Stimulated activated CD4-positive, alpha-beta T cell treated with anti-CD3 and anti-CD28 coated beads, Interleukin-15, amount 100 ng/mL, for 24 hours (primary cell): ENCODE measurements at regions not wholly inside any gene's neighbourhood (a gene's known extent, or its start where the extent isn't known, plus 50 kb on each side); places are given as distances from the start of the nearest gene placed in this dataset.

Source experiments
- DNase-seq: peaks from one replicate; pipeline ENCODE4 v3.0.0-alpha.2; 2020

DNA sequence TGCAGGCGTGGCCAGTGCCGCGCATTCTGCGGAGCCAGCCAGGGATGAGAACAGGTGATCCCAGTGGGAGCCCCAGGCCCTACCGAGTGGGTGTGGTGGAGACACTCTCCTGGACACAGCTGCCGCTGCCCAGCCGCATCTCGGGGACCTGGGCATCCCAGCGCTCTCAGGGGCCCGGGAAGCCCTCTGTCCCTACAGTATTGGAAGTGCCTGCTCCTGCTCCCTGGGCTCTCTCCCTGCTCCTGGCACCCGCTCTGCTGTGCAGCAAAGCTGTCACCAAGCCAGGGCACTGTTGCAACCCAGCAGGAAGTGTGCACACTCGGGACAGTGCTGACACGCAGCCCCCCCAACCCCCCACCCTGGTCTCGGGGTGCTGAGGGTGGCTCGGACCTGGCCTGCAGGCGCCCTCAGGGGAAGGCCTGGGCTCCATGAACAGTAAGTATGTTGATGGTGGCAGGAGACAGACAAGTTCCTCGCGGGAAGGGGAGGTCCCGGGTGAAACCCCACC, 1177.4 kb upstream of the GBE1 start:
- no peak for DNase-seq

DNA sequence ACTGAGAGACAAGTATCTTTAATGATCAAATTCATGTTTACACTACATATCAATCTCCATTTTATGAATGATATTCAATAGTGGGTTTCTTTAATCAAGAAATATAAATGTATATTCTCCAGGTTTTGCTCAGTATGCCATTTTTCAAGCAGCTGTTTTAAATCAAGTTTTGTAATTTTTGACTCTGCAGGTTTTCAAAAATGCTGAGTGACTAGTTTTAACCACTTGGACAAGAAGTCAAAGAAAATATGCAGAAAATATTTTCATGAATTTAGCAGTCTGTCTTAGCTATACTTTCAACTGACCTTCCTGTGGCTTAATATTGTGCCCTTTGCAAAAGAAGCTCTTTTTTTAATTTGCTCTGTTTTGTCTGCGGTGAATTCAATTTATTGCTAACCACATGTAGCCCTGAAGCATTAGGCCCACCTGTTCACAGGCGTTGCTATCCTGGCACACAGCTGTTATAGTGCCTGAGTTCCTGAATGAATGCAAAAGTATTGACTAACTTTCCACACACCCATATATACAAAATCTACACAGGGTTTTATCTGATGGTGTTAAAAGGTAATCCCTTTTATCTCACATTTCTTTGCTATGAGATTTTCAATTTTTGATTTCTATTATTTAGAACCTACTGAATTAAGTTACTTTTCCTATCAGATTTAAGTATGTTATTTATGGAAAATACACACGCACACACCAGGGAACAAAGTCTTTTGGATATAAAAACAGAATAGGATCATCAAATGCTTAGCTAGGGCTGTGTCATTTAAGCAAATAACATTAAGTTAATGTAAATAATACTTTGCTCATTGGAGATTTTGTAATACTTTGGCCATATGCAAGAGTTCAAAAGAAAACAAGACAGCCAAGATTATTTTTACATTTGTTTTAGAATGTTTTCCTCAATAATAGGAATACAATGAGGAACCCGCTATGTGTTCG, 1166.1 kb upstream of the GBE1 start:
- DNase-seq = no peak

DNA sequence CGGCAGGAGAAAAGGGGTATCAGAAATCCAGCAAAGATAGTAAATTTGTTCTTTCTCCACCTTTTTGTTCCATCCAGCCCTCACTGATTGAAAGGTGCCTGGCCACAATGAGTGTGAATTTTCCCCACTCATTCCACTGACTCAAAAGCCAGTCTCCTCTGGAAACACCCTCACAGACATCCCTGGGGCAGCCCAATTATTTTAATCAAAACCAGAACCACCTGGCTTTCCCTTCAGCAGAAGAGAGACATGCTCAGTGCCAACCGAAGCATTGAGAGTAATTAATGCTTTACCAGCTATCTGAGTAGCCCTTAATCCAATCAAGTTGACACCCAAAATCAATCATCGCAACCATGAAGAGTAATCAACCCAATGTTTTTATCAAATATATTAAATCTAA, 1129.6 kb upstream of the GBE1 start:
- no peak for DNase-seq

DNA sequence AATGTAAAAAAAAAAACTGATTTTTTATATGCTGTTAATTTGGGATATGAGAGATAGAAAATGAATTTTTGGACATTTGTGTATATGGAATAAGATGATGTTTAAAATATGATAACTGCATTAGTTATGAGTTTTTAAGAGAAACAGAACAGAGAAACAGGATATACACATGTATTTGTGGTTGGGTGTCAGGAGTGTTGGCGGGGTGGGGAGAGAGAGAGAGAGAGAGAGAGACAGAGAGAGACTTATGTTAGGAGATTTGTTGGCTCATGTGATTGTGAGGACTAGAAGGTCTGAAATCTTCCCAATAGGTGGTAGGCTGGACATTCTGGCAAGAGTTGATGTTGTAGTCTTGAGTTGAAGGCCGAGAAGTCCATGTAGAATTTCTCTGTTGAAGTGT, 1121.6 kb upstream of the GBE1 start:
- DNase-seq = no peak

DNA sequence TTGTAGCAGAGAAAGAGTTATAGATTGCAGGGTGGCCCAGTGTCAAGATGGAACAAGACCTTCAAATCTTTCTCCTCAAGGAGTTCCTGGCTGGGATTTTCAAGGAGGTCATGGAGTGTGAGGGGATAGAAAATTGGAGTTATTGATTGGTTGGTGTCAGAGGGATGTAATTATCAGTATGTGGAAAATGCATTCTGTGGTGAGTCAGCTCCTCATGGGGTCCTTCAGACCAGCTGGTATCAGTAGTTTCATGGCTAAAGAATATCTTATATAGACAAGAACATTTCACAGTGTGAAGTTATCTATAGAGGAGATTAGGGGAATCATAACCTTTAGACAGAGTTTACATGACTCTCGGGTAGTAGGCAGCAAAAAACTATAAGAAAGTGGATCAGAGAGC, 1114.0 kb upstream of the GBE1 start:
- DNase-seq = no peak

DNA sequence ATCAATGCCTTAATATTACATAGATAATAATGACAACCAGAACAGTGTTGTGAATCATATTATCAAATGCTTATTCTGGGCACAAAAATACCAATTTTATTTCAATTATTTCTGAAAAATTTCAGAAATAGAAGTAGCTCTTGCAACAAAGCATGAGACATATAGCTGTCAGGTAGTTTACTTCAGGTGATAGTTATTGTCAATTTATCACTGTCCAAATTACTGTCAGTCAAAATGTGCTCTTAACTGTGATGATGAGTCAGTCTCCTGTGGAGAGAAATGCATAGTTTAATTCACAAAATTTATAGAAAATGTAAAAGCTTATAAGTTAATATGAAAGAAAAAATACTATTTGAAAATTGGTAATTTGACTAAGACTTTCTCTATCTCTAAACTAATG, 1078.4 kb upstream of the GBE1 start:
- no peak for DNase-seq

DNA sequence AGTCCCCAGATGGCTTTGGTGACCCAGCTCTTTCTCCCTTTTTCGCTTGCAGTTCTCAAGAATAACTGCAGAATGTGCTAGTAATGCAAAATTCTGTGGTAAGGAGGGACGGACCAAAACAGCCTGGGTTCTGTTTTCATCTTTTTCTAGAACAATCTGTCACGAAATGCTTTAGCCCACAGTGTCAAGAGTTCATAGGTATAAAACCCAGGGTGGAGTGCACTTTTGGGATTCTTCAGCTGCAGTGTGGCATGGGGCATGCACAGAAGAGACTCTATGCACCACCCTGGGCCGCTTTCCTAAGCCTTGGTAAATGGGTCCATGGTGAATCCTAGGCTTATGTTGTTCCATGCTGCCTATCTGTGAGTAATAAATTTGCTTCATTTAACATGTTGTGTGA, 1072.7 kb upstream of the GBE1 start:
- DNase-seq = no peak

DNA sequence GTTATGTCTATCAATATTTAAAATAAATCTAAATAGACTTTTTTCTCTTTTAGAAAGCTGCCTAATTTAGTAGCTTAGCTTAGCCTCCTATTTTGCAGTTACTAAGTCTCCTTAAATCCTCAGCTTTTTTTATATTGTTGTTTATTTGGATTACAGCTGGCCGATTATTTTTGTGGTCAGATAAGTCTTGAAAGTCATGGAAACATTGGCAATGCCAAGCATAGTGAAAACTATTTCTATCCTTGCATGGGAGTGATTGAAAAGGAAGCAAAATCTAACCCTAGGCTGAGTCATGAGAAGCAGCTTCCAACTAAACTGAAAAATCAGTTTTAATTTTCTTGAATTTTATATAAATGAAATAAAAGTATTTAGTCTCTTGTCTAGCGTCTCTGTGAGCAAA, 1063.0 kb upstream of the GBE1 start:
- no peak for DNase-seq

DNA sequence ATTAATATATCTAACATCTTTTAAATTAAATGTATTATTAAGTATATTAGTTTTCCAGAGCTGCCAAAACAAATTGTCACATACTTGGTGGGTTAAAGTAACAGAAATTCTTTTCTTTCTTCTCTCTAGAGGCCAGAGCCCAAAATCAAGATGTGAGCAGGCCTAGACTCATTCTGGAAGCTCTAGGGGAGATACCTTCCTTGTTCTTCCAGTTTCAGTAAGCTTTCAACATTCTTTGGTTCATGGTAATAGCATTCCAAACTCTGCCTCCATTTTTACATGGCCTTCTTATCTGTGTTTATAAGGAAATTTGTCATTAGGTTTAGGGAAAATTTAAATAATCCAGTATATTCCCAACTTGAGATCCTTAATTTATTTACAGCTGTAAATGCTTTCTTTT, 1054.6 kb upstream of the GBE1 start:
- DNase-seq = no peak

DNA sequence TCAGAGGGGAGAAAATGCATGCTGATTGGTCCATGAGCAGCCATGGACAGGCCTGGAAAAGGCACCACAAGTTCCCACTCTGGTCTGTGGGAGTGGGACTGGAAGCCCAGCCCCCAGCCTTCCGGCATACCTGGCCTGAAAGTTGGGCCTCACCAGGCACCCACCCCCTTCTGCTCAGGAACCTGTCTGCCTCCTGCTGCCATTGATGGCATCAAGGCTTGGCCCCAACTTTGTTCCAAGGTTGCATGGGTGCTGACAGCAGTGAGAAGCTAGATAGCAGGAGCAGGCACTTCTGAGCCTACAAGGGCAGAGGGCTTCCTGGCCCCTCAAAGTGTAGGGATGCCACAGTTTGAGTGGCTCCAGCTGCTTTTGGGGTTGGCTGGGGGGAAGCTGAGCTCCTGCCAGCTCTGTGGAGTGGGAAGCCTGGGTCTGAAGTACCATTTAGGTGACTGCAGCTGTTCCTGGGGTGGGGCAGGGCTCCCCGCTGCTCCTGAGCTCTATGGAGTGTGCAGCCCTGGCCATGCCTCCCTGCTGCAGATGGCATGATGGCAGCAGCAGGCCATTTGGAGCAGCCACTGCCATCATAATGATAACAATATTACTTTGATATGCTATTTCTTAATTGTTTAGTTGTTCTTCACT, 1054.1 kb upstream of the GBE1 start:
- DNase-seq = no peak

DNA sequence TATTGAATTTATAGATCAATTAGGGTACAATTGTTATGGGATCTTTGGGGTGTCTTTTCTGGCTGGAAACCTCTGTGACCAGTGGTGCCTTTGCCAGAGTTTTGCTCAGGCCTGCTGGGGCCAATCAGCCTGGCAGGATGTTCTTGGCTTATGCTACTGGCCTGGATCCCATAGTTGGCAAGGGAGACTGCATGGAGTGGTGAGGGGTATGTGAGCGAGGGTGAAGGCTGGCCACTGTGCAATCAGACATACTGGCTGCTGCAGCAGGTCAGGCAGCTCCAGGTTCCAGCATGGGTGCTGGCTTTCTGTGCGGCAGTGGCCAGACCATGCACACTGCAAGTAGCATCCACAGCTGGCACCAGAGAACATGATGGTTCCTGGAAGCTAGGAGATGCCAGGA, 1053.2 kb upstream of the GBE1 start:
- DNase-seq = no peak

DNA sequence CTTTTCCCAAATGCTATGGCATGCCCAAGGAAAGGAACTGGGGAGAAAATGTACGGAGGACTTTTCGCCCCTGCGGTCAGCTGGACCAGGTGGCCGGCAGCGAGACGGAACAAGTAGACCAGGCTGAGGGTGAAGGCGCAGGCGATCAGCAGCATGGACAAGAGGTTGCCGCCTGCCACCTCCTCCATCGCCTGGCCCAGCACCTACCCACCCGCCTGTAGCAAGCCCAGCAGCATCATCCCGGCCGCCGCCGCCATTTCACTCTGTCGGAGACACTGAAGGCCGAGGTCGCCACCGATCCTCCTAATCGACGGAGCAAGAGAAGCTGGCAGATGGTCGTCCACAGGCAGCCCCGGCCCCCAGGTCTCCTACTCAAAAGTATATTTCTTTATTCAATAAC, 1046.3 kb upstream of the GBE1 start:
- DNase-seq = no peak

DNA sequence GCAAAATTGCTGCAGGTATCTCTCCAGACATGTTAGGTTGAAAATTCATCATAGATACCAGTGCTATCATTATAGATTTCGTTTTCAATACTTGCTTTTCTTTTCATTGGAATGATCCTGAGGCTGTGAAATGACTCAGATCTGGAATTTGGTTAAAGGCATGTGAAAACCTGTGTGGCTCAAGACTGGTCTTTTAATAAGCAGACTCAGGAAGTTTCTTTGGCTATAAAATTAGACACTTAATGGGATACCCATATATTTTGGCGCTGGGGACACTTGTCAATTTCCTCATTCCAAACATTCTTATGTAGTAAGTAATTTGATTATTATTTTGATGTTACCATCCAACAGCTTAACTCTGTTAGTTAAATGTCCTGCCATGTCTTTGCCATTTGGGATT, 1041.1 kb upstream of the GBE1 start:
- DNase-seq = no peak

DNA sequence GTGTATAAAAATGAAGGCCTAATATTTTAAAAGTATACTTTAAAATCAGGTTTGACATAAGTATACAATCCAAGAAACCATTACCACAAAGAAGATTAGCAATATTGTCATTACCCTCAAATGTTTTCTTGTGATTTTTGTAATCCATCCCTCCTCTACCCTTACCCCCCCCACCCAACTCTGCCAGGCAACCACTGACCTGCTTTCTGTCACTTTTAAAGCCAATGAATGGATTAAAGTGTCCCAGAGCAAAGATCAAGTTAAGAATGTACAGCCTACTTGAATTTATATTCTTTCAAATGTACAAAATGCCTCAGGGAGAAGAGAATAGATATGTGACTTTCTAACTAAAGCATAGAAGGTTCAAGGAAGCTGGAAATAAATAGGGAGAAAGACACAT, 1038.8 kb upstream of the GBE1 start:
- DNase-seq = no peak

DNA sequence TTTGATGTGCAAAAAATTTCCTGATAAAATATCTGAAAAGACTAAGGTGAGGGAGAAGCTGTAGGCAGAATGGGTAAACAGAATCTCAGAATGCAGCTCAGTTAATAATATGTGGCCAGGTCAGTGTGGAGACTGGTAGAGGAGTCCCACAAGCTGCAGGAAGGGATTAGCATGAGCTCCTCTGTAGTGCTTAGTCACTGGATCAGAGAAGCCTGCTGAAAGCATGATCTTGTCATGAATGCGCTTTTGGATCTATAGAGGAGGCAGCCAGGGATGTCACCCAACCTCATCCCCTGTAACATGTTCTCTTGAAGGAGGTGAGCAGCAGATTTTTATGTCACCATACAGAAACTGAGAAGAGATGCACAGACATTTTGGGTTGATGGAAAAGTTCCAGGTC, 1035.3 kb upstream of the GBE1 start:
- no peak for DNase-seq

DNA sequence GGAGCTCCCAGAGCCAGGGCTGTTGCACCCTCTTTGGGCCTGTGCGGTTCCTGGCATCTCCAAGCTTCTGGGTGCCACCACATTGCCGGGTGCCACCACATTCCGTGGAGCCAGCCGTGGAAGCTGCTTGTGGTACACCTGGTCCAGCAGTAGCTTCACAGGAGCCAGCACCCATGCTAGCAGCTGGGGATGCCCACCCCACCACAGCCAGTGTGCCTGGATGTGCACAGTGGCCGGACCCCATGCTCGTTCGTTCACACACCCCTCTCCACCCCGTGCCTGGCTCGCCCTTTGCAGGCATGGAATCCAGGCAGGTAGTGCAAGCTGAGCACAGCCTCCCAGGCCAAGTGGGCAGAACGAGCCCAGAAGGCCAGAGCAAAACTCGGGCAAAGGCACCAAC, 1029.8 kb upstream of the GBE1 start:
- no peak for DNase-seq

DNA sequence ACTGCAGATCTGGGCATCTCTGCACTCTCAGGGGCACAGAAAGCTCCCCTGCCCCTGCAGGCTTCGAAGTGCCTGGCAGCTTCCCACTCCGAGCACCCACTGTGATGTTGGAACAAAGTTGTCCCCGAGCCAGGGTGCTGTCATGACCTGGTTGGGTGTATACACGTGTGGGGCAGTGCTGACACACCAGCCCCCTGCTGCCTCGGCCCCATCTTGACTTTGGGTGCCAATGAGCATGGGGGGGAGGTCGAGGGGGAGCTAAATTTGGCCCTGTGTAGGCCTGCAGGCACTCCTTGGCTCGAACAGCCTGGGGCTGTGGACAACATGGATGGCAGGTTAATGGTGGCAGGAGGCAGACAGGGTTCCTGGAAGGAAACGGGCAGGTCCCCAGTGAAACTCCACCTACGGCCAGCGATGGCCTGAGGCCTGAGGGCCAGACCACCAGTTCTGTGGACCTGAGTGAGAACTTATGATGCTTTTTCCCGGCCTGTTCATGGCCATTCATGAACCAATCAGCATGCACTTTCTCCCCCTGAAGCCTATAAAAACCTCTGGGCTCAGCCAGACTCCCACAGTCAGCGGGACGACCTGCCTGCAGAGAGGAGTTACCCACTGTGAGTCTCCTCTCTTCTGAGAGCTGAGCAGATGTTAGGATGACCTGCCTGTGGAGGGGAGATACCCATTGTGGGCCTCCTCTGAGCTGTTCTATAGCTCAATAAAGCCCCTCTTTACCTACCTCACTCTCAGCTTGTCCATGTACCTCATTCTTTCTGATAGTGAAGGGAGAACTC, 1029.1 kb upstream of the GBE1 start:
- no peak for DNase-seq

DNA sequence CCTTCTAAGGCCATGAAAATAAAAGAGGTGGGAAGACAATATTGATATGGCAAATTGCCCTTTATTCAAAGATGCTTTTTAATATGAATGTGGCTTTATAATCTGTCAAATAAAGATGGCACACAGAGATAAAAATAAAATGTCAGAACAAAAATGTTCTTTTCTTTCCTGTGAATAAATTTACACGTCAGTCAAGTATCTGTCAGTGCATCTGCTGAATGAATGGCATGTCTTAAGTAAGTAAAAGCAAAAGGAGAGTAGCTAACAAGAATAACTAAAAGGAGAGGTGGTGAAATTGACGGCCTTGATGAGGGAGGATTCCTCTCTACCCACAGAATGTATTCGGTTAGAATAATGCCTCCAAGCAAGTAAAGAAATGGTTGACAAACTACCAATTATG, 1021.7 kb upstream of the GBE1 start:
- DNase-seq = no peak

DNA sequence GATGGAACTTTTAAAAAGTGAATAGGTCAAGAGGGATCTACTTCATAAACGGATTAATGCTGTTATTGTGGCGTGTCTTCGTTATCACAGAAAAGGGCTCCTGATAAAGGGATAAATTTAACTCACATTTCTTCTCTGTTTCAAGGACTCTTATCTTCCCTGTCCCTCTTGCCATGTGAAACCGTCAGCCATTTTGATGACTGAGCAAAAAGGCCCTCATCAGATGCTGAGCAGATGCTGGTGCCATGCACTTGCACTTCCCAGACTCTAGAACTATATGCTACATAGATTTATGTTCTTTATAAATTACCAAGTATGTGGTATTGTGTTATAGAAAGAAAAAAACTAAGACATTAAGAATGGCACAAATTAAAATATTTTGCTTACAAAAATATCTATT, 1011.8 kb upstream of the GBE1 start:
- no peak for DNase-seq

DNA sequence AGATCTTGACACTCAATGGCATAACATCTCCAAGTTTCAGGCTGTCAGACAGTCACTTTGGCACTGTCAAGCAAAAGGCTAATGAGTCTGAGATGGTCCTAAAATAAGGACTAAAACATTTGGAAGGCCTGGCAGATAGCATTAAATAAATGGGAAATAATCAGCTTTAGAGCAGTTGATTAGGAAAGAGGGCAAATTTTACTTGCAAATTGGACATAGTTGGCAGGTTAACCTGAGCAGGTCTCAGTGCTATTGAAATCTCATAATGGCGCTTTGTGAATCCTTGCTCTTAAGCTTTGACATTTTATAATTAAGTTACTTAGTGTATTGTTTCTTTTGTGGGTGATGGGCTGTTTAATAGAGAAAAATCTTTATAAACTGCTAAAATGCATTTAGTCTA, 1003.1 kb upstream of the GBE1 start:
- no peak for DNase-seq

DNA sequence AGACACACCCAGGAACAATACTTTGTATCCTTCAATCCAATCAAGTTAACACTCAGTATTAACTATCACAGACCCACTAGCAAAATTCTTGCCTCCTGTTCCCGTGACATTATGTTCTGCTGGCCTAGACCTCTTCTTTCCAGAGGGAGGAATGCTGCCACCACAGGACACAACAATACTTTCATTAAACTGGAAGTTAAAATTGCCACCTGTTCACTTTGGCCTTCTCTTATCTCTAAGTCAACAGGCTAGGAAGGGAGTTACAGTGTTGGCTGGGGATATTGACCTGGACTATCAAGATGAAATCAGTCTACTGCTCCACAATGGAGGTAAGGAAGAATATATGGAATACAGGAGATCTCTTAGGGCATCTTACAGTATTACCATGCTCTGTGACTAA, 1000.4 kb upstream of the GBE1 start:
- DNase-seq = no peak

DNA sequence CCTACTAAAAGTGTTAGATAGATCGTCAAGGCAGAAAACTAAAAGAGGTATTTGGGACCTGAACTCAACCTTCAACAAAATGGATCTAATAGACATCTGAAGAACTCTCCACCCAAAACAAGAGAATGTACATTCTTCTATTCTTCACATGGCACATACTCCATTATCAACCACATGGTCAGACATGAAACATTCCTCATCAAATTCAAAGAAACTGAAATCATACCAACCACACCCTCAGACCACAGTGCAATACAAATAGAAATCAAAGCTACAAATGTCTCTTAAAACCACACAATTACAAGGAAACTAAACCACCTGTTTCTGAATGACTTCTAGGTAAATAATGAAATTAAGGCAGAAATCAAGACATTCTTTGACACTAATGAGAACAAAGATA, 984.1 kb upstream of the GBE1 start:
- no peak for DNase-seq

DNA sequence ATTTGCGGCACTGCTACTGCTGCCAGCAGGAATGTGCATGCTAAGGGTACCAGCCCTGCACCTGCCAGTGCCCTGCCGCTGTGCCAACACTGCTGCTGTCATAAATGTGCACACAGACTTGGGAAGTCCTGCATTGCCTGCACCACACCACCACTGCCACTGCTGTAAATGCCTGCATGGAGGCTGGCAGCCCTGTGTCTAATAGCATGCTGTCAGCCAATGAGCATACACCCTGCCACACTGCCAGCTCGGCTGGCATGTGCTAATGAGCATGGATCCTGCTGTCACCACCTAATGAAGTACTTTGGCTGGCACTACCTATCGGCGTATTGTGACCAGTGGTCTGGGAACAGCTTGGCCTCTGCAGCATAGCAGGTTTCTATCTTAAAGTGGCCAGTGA, 981.8 kb upstream of the GBE1 start:
- no peak for DNase-seq

DNA sequence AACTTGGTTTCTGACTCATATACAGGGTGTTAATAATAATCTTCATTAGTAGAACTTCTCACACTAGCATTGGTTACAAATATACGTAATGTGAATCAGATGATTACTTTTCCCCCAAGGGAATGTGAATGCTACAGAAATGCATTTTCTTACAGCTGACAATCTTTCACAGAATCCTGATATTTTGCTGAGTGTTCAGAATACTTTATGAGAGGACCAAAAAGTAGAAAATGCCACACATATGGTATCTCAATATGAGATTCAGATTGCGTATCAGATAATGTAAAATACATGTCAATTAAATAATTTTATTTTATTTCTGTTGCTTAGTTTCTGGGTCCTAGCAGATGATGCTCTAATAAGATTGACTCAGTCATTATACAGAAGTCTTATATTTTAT, 979.9 kb upstream of the GBE1 start:
- DNase-seq = no peak
